HG03095 (cell line): ENCODE measurements at regions not wholly inside any gene's neighbourhood (a gene's known extent, or its start where the extent isn't known, plus 50 kb on each side); places are given as distances from the start of the nearest gene placed in this dataset.

Source experiments
- ATAC-seq: cut with Tn5 transposase; IDR thresholded peaks from one replicate; pipeline ENCODE4 v1.9.1; 2021; ENCODE audit warnings: moderate library complexity; ENCODE audit not compliant: unreplicated experiment

DNA sequence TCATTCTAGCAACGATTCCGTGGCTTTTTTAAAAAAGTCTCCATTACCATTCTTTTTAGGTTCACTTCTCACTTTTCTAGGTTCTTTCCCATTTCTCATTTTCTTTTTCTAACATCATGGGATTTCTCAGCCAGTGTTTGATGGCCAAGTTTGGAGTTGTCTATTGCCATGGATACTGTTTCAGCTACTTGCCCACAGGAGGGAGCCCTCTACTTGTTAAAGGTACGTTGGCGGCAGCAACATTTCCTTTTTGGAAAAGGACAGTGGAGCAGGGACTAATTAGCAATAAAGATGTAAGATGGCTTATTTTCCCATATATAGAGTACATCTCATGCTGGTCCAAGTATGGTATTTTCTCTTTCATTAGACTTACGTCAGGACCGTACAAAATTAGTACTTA is 2257.5 kb upstream of the C9orf72 start:
- no peak for ATAC-seq

DNA sequence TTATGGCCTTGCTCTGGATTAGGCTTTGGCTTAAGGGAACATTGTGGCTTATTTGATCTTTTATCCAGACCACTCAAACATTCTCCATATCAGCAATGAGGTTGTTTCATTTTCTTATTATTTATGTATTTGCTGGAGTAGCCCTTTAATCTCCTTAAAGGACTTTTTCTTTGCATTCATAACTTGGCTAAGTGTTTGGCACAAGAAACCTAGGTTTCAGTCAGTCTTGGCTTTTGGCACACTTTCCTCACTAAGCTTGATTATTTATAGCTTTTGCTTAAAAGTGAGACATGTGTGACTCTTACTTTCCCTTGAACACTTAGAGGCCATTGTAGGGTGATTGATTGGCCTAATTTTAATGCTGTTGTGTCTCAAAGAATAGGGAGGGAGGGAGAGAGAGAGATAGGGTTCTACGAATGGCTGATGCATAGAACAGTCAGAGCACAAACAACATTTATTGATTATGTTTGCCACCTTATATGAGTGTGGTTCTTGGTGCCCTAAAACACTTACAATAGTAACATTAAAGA is 2265.3 kb upstream of the C9orf72 start:
- no peak for ATAC-seq

DNA sequence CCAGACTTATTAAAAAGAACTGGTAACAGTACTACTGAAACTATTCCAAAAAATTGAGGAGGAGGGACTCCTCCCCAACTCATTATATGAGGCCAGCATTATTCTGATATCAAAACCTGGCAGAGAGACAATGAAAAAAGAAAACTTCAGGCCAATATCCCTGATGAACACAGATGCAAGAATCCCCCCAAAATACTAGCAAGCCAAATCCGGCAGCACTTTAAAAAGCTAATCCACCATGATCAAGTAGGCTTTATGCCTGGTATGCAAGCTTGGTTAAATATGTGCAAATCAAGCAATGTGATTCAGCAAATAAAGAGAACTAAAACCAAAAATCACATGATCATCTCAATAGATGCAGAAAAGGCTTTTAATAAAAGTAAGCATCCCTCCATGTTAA is 2271.0 kb upstream of the C9orf72 start:
- no peak for ATAC-seq

DNA sequence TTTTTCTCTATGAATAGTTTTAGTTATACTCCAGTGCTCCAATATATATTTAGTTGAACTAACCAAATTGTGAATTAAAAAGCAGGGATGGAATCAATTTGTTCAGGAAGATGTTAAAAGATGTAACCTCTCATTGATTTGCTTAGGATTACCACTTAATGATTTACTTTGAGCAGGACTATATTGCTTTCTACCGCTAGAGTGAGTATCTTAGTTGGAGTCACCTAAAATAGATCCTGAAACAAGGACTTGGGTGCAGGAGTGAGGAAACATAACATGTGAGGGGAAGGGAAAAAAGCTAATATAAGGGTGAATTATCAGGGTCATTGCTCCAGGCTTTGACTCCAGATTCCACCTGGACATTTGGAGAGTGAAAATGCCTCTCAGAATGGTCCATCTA is 2277.4 kb upstream of the C9orf72 start:
- ATAC-seq, result no peak

DNA sequence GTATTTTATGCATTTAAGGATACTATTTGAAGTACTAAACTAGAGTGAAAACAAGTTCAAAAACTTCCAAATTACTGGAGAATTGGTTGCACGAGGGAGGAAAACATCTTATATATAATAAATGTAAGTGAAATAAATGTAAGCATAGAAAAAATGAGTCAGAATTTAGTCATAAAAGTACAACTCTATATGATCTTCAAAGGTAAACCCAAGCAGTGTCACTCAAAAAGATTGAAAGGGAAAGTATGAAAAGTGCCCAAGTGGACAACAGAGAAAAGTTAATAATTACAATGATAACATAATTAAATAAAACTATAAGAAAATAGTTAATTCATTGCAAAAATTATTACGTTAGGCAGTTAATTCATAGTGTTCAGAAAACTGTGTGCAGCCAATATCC is 2288.5 kb upstream of the C9orf72 start:
- no peak for ATAC-seq

DNA sequence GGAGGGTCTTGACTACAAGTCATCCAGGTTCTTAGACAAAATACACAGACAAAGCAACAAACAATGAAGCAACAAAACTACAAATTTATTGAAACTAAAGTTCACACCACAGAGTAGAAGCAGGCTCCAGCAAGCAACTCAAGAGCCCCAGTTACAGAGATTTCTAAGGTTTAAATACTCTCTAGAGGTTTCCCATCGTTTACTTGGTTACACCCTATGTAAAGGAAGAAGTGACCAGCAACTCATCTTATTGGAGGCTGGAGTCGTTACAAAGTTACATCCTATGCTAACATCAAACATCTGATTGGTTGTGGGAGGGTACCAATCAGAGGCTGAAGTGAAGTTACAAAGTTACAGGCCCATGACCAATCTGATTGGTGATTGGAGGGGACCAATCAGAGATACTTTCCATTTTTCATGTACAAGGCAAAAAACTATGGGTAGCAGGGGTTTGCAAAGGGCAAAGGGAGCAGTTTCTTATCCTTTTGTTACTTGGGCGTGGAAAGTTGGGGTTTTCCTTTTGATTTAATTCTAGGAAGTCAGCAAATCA is 2292.6 kb upstream of the C9orf72 start:
- no peak for ATAC-seq

DNA sequence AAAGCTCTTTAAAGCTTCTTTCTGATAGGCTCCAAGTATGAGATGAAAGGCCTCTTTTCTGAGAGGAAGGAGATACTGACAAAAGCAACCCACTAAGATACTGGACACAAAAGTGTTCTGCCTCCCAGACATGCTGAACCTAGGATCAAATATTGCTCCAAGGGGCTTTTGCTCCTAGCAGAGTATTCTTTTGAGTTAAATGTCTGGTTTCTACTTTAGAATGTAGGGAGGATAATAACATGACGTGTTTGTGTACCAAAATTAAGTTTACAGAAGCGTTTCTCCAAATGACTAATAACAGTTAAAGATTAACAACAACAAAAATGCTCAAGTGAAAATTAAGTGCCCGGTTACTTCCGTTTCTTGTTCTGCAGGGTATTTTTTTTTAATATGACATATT is 2293.3 kb upstream of the C9orf72 start:
- ATAC-seq, result no peak

DNA sequence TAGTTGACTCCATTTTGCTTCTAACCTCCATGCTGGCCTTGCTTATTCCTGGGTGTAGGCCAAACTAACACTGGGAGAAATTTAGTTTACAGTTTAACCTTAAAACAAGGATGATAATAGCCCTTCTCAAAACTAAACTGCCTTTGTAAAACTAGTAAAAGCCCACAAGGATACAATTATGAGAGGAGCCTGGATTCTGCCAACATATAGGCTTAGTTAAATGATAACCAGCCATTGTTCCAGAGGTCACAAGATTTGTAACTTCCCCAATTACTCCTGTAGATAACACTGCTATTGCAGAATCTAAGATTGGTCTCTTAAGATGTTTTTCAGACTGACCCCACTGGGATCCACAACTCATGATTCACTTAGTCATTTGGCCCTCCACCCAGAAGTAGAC is 2300.3 kb upstream of the C9orf72 start:
- ATAC-seq, result no peak

DNA sequence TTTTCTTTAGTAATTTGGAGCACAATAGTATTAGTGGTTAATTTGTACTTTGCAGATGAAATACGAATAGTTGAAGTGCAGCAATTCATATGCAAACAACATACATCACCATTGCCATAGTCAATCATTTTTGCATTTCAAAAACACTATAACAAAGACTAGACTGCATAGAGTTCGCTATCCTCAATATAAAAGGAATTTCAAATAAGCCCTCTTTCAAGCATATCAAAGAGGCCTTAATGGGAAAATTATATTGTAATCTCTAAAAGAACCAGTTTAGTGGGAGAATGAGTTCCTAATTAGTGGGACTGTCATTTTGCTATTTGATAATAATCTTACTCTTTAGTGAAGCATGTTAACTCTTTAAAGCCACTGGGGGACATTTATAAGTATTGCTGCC is 2302.3 kb upstream of the C9orf72 start:
- ATAC-seq, result no peak

DNA sequence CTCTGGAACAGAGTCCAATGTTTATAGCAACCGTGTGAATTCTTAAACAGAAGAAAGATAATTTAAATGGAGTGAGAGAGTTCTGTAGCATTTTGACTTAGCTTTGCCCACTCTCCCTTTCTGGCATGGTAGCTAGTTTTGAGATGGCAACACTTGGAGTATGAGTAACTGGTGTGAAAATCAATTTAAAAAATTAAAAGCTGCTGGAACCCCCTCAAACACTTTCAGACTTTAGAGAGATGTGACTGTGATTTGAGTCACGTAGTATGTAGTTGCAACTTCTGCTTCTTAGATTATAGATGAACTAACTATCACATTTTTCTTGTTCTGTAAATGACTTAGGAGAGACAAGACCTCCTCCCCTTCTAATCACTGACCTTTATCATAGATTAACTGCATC is 2309.5 kb upstream of the C9orf72 start:
- ATAC-seq, result no peak

DNA sequence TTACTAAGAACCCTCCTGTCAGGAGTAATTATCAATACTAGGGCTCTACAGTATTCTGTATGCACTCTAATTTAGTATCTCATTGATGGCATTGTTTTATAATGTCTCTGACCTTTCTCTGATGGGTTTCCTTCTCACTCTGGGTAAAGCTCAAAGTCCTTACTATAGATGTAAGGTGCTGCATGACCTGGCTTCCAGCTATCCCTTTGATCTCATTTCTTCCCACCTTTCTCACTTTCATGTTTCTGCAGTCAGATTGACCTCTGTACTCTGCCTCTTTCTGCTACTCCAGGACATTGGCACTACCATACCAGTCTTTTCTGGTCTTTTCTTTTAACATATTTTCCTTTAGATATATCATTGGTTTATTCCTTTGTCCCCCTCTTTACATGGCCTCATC is 2332.8 kb upstream of the C9orf72 start:
- ATAC-seq, result no peak

DNA sequence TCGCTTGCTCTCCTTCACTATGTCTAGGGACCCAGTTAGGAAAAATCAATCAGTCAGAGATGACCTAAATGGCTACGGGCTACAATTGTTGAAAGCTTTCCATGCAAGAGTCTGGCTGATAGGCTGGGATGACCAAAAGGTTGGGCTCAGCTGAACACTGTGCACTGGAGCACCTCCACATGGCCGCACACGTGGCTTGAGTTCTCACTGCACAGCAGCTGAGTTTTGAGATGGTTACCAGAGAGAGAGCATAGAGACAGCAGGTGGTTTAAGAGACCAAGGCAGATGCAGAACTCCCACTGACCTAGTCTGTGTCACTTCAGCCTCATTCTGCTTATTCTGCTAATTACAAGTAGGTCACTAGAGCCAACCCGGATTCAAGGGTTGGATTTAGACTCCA is 2354.8 kb upstream of the C9orf72 start:
- ATAC-seq, result no peak

DNA sequence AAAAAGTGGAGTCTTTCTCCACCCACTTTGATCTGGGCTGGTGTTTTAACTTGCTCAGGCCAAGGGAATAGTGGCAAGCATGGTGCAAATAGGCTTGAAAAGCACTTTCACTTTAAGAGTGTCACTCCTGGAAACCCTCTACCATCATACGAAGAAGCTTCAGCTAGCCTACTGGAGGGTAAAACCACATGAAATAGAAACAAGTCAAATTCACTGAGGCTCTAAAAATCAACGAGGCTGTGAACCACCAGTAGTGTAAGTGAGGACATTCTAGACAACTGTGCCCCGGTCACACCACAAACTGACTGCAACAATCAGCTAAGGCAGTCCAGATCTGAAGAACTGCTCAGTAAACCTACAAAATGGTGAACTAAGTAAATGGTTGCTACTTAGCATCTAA is 2366.3 kb upstream of the C9orf72 start:
- ATAC-seq, result no peak

DNA sequence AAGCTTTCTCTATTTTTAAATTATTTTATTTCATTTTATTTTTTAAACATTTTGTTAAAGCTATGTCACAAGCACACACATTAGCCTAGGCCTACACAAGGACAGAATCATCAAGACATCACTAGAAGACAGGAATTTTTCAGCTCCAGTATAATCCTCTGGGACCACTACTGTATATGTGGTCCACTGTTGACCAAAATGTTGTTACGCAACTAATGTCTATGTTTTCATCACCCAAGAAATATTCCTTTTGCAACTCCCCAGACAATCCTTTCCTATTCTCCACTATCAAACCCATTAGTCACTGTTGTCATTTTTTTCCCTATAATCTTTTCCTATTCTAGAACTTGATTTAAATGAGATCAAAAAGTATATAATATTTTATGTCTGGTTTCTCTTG is 2371.7 kb upstream of the C9orf72 start:
- no peak for ATAC-seq

DNA sequence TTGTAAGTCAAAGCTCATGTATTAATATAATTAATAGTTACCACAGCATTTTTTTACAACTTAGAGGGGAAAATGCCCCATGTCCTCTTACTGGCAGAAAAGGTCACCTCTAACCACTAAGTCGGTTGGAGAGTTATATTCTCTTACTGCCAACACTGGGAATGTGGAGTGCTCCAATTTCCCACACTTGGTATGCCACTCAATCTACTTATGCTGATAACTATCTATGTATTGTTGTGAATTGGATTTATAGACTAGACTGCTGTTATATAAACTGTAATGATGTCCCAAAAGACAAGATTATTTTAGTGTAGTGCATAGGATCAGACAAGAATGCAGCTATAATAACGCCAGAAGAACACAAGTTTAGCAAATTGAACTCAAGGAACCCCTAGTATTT is 2385.2 kb upstream of the C9orf72 start:
- ATAC-seq, result no peak

DNA sequence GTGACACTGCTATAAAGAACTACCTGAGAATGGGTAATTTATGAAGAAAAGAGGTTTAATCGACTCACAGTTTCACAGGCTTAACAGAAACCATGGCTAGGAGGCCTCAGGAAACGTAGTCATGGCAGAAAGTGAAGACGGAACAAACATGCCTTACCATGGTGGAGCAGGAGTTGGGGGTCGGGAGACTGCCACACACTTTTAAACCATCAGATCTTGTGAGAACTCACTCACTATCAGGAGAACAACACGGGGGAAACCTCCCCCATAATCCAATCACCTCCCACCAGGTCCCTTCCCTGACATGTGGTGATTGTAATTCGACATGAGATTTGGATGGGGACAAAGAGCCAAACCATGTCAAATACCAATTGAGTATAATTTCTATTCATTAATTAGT is 2392.6 kb upstream of the C9orf72 start:
- no peak for ATAC-seq

DNA sequence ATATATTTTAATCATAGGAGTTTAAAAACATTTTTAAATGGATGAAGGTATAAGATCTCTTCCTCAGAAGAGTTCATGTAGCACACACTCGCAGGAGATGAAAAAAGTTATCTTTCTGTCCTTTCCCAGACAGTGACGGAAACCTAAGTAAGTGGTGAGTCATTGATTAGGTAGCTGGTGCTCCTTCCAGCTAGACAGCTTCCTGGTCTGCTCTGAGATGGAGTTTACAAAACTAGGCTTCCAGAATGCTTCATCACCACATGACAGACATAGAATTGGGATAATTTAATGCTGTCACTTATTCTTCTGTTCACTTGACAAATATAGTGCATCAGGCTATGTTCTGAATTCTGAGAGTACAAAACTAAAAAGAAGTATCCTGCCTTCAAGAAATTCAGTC is 2393.0 kb upstream of the C9orf72 start:
- no peak for ATAC-seq

DNA sequence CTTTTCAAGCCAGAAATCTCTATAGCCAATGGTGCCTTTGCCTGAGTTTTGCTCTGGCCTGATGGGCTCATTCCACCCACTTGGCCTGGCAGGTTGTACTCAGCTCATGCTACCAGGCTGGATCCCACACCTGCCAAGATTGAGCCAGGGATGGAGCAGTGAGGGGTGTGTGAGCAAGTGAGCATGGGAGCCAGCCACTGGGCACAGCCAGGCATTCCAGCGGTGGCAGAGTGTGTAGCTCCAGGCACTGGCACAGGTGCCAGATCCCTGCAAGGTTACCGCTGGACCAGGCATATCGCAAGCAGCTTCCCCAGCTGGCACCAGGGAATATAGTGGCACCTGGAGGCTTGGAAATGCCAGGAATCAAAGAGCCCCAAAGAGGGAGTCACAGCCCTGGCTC is 2395.6 kb upstream of the C9orf72 start:
- no peak for ATAC-seq

DNA sequence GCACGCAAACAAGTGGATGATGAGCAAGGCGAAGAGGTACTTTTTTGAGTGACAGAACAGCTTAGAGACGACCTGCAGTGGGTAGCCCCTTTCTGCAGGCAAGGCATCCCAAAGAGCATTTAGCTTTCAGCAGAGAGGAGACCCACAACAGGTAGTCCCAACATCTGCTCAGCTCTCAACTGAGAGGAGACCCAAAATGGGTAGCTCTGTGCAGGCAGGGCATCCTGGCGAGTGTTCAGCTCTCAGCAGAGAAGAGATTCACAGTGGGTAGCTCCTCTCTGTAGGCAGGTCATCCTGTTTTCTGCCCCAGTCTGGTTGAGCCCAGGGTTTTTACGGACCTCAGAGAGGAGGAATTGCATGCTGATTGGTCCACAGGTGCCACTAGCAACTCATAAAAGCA is 2396.1 kb upstream of the C9orf72 start:
- ATAC-seq, result no peak

DNA sequence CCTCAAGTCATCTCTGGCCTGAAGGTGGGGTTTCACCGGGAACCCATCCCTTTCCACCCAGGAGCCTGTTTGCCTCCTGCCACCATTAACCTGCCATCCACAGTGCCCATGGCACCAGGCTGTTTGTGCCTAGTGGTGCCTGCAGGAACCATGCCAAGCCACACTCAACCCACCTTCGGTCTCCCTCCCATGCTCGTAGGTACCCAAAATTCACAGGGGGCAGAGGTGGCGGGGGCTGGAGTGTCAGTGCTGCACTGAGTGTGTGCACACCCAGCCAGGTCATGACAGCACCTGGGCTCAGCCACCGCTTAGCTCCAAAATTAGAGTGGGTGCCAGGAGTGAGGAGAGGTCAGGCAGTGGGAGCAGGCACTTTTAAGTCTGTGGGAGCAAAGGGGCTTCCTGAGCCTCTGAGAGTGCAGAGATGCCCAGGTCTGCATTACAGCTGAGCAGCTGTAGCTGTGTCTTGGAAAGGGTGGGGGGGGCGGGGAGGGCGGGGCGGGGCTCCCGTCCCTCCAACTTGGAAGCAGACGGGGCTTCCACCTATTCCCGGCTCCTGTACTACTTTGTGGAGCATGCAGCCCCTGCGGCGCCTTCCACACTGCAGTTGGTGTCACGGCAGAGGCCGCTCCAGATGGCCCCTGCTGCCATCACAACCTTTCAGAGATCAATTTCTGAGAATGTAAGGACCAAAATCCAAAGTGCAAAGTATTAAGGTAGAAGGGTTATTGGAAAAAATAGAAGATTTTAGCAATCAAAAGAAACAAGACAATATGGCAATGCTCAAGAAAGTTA is 2396.8 kb upstream of the C9orf72 start:
- no peak for ATAC-seq

DNA sequence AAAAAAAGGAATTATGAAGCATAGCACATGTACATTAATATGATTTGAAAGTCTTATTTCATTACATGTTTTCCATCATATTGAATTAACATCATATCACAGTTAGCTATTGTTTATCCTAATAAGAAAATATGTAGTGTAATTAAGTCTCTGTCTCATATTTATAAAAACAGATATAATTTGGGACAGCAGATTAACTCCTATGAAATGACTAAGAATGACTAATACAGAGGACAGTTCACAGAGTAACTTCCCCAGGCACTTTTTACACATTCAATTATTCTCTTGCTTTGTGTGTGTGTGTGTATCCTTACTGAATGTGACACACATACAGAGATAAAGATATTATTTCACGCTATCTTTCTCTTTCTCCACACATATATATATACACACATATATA is 2400.9 kb upstream of the C9orf72 start:
- no peak for ATAC-seq

DNA sequence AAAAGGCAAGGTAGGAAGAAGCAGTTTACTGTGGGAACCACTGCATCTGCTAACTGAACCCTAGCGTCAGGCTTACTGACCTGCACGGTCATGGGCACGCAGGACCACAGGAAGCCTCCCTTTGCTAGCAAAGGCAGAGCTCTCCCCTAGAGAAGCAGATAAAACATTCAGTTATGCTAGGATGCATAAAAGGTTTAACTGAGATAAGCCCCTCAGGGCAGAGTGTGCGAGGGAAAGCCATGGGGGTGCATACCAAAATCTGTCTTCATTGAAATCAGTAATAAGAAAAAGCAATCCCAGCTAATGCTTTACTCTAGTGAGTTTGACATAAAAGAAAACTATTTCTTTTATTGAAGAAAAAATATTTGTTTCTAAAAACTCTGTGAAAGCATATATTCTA is 2403.7 kb upstream of the C9orf72 start:
- no peak for ATAC-seq

DNA sequence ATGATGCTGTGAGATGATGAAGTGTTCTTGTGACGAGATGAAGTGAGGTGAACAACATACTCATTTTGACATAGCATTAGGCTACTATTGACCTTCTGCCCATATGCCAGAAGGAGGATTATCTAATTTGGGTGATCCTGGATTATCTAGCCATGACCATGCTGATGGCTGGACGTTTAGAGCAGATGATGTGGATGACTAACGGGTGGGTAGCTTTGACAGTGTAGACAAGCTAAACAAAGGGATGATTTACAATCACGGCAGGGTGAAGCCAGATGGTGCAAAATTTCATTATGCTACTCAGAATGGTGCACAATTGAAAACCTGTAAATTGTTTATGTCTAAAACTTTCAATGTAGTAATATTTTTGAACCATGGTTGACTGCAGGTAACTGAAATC is 2403.4 kb upstream of the ACO1 start:
- ATAC-seq, result no peak
